Endodermal cell (in vitro differentiated cells): ENCODE measurements at regions not wholly inside any gene's neighbourhood (a gene's known extent, or its start where the extent isn't known, plus 50 kb on each side); places are given as distances from the start of the nearest gene placed in this dataset.

Experiments
- DNase-seq: peaks from one replicate; pipeline ENCODE4 v3.0.0-alpha.2; 2017
- H3K27ac ChIP-seq: 2 replicates; pipeline ENCODE4 v1.5.1; 2013; ENCODE audit warnings: mild to moderate bottlenecking, low read depth, low read length, moderate library complexity
- H3K27me3 ChIP-seq: 2 replicates; pipeline ENCODE4 v1.6.1; 2013; ENCODE audit warnings: mild to moderate bottlenecking, low read length, moderate library complexity; ENCODE audit not compliant: insufficient read depth, control insufficient read depth, poor library complexity, severe bottlenecking
- H3K36me3 ChIP-seq: 2 replicates; pipeline ENCODE4 v1.7.0; 2013; ENCODE audit warnings: mild to moderate bottlenecking, low read length, moderate library complexity; ENCODE audit not compliant: control insufficient read depth, insufficient read depth
- H3K4me1 ChIP-seq: one replicate; pipeline ENCODE4 v1.7.0; 2013; ENCODE audit warnings: low read length; ENCODE audit not compliant: control insufficient read depth, insufficient read depth
- H3K4me3 ChIP-seq: 2 replicates; pipeline ENCODE4 v1.5.1; 2013; ENCODE audit warnings: mild to moderate bottlenecking, low read length, moderate library complexity
- H3K9ac ChIP-seq: 2 replicates; pipeline ENCODE4 v1.6.1; 2013; ENCODE audit warnings: mild to moderate bottlenecking, low read length, moderate library complexity; ENCODE audit not compliant: poor library complexity, severe bottlenecking; ENCODE audit errors: extremely low read depth
- H3K9me3 ChIP-seq: 2 replicates; pipeline ENCODE4 v1.6.1; 2013; ENCODE audit warnings: mild to moderate bottlenecking, low read length, moderate library complexity; ENCODE audit not compliant: control insufficient read depth
- H3K27ac Mint-ChIP-seq: 2 replicates; pipeline ENCODE4 v1.8.0; 2020; ENCODE audit warnings: mixed read lengths
- H3K27me3 Mint-ChIP-seq: 2 replicates; pipeline ENCODE4 v1.8.0; 2021; ENCODE audit warnings: mild to moderate bottlenecking, mixed read lengths; ENCODE audit not compliant: insufficient read depth
- H3K36me3 Mint-ChIP-seq: 2 replicates; pipeline ENCODE4 v1.8.0; 2020; ENCODE audit warnings: low read depth, mixed read lengths
- H3K4me1 Mint-ChIP-seq: 2 replicates; pipeline ENCODE4 v1.8.0; 2020; ENCODE audit warnings: mixed read lengths
- H3K4me3 Mint-ChIP-seq: 2 replicates; pipeline ENCODE4 v1.8.0; 2020; ENCODE audit warnings: mild to moderate bottlenecking, moderate library complexity, mixed read lengths
- H3K9me3 Mint-ChIP-seq: 2 replicates; pipeline ENCODE4 v1.8.0; 2020; ENCODE audit warnings: mild to moderate bottlenecking, mixed read lengths
- WGBS, 2 experiments: methylation state at CpG; one replicate each; pipeline versions ENCODE4 v1.1.5 to v1.1.7; 2013; ENCODE audit warnings: missing lambda C conversion rate in 2 of 2, mixed read lengths in 1 of 2; ENCODE audit not compliant: insufficient coverage in 1 of 2, insufficient read length in 1 of 2; 5-methylcytosine and 5-hydroxymethylcytosine counted together
- TF ChIP-seq, protein P1 (sequence below): fragments of 200-600 bp; sonication (generic); conservative IDR thresholded peaks from 2 replicates; pipeline ENCODE4 v1.5.0; 2021; ENCODE audit warnings: antibody characterized with exemption, mild to moderate bottlenecking

DNA sequence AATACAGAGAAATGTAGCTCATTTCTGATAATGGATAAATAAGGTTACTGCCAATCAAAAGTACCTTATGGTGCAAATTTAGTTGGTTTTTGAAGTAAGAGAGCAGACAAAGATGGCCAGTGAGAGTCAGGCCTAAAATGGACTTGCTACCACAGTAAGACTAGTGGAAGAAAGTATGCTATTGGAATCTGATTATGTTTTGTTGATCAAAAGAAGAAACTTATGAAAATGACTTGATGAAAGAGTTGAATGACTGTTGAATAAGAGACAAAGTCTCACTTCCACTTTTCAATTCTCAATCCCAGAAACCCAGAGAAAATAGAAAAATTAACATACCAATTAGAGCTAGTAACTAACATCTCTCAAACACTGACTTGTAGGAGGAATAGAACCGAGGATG lies 737.8 kb upstream of the INTU start:
- H3K9me3 Mint-ChIP-seq: peaks cover 32% of the 10 kb centered on the region
- Histone ChIP-seq H3K9ac (no peak overlapping the region), H3K27me3 (no peaks in the 10 kb centered on the region), H3K4me3 (no peak overlapping the region), H3K4me1 (no peaks in the 10 kb centered on the region), H3K36me3 (no peaks in the 10 kb centered on the region), H3K27ac (no peak overlapping the region), H3K9me3 (peaks cover 28% of the 10 kb centered on the region)
- WGBS, 2 experiments: no CpG with 5 or more reads among the region's 1 CpG
- peaks cover 6% of the 10 kb centered on the region for H3K36me3 Mint-ChIP-seq
- H3K4me3 Mint-ChIP-seq: no peak overlapping the region
- H3K27me3 Mint-ChIP-seq: no peaks in the 10 kb centered on the region
- H3K4me1 Mint-ChIP-seq: no peaks in the 10 kb centered on the region
- TF ChIP-seq, protein P1, sequence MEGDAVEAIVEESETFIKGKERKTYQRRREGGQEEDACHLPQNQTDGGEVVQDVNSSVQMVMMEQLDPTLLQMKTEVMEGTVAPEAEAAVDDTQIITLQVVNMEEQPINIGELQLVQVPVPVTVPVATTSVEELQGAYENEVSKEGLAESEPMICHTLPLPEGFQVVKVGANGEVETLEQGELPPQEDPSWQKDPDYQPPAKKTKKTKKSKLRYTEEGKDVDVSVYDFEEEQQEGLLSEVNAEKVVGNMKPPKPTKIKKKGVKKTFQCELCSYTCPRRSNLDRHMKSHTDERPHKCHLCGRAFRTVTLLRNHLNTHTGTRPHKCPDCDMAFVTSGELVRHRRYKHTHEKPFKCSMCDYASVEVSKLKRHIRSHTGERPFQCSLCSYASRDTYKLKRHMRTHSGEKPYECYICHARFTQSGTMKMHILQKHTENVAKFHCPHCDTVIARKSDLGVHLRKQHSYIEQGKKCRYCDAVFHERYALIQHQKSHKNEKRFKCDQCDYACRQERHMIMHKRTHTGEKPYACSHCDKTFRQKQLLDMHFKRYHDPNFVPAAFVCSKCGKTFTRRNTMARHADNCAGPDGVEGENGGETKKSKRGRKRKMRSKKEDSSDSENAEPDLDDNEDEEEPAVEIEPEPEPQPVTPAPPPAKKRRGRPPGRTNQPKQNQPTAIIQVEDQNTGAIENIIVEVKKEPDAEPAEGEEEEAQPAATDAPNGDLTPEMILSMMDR: no peak
- no peak overlapping the region for H3K27ac Mint-ChIP-seq
- no peak for DNase-seq

DNA sequence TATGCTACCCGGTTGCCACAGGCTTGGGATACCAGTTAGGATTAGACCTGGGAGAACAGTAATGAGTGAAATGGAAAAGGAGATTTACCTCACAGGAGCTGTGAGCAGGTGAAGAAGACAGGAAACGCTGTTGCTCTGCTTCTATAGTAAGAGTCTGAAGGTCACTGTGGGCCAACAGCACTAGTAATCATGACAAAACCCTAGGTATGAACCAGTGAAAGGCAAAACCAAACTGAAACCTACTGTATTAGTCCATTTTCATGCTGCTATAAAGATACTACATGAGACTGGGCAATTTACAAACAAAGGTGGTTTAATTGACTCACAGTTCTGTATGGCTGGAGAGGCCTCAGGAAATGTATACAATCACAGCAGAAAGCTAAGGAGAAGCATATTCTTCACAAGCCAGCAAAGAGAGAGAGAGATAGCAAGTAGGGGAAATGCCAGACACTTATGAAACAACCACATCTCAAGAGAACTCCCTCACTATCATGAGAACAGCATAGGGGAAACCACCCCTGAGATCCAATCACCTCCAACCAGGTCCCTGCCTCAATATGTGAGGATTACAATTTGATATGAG lies 736.7 kb upstream of the INTU start:
- no peak overlapping the region for H3K27ac ChIP-seq
- no peak for DNase-seq
- no peaks in the 10 kb centered on the region for H3K36me3 ChIP-seq
- no peaks in the 10 kb centered on the region for H3K27me3 ChIP-seq
- peaks cover 28% of the 10 kb centered on the region for H3K9me3 ChIP-seq
- no peak overlapping the region for H3K9ac ChIP-seq
- Mint-ChIP-seq H3K4me1 (no peaks in the 10 kb centered on the region), H3K9me3 (peaks cover 32% of the 10 kb centered on the region), H3K27me3 (no peaks in the 10 kb centered on the region), H3K27ac (no peak overlapping the region), H3K36me3 (peaks cover 6% of the 10 kb centered on the region), H3K4me3 (no peak overlapping the region)
- TF ChIP-seq, protein P1: no peak
- WGBS, 2 experiments: 87 to 100% methylated on average over 2 of the region's 2 CpGs
- H3K4me1 ChIP-seq: no peaks in the 10 kb centered on the region
- no peak overlapping the region for H3K4me3 ChIP-seq

DNA sequence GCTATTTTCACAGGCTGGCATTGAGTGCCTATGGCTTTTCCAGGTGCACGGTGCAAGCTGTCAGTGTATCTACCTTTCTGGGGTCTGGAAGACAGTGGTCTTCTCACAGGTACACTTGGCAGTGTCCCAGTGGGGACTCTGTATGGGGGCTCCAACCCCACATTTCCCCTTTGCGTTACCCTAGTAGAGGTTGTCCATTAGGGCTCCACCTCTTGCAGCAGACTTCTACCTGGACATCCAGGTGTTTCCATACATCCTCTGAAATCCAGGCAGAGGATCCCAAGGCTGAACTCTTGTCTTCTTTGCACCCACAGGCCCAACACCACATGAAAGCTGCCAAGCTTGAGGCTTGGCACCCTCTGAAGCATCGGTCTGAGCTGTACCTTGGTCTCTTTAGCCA lies 735.7 kb upstream of the INTU start:
- 92 to 100% methylated on average over 2 to 3 of the region's 3 CpGs for WGBS, 2 experiments
- H3K4me1 ChIP-seq: no peaks in the 10 kb centered on the region
- no peak overlapping the region for H3K27ac ChIP-seq
- Mint-ChIP-seq H3K9me3 (peaks cover 32% of the 10 kb centered on the region), H3K4me3 (no peak overlapping the region), H3K27ac (no peak overlapping the region), H3K4me1 (no peaks in the 10 kb centered on the region), H3K36me3 (peaks cover 6% of the 10 kb centered on the region), H3K27me3 (no peaks in the 10 kb centered on the region)
- no peaks in the 10 kb centered on the region for H3K36me3 ChIP-seq
- DNase-seq: no peak
- no peaks in the 10 kb centered on the region for H3K27me3 ChIP-seq
- TF ChIP-seq, protein P1: no peak
- no peak overlapping the region for H3K9ac ChIP-seq
- H3K9me3 ChIP-seq: peaks cover 28% of the 10 kb centered on the region
- peak overlapping the region; percentile 28 for H3K4me3 ChIP-seq
